ENCODE measurements at regions not wholly inside any gene's neighbourhood (a gene's known extent, or its start where the extent isn't known, plus 50 kb on each side); places are given as distances from the start of the nearest gene placed in this dataset.

DNA sequence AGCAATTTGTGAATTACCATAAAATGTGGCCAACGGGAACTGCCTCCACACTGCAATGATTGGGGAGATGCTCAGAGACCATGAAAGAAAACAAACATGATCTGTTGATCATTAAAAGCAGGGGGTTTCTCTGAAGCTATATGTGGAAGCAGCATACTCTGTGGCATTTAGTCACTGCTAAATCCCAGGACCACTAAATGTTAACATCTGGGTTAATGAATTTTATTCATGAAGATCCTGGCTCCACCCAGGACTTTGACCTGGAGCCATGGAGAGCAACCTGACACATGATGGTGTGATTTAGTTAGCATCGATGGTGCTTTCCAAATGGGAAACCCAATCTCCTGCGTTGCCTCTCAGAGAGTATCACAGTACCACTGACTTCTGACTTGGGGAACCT lies 497.8 kb downstream of the AGTPBP1 start:
- Histone ChIP-seq H3K9me3 (peaks cover 0 to 9% of the 10 kb centered on the region in 2 donors), H3K27ac (no peak overlapping the region), H3K36me3 (no peaks in the 10 kb centered on the region), H3K27me3 (no peaks in the 10 kb centered on the region), H3K4me1 (peaks cover 0 to 3% of the 10 kb centered on the region in 2 donors), H3K4me3 (no peak overlapping the region)
- intact Hi-C loops (cut with DNase I; ENCODE audit: low total_unique reads), result no loop called here
- TF ChIP-seq, protein P1, sequence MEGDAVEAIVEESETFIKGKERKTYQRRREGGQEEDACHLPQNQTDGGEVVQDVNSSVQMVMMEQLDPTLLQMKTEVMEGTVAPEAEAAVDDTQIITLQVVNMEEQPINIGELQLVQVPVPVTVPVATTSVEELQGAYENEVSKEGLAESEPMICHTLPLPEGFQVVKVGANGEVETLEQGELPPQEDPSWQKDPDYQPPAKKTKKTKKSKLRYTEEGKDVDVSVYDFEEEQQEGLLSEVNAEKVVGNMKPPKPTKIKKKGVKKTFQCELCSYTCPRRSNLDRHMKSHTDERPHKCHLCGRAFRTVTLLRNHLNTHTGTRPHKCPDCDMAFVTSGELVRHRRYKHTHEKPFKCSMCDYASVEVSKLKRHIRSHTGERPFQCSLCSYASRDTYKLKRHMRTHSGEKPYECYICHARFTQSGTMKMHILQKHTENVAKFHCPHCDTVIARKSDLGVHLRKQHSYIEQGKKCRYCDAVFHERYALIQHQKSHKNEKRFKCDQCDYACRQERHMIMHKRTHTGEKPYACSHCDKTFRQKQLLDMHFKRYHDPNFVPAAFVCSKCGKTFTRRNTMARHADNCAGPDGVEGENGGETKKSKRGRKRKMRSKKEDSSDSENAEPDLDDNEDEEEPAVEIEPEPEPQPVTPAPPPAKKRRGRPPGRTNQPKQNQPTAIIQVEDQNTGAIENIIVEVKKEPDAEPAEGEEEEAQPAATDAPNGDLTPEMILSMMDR (IDR thresholded peaks at IDR 0.05), result no peak
- no peak for TF ChIP-seq POLR2AphosphoS5 (IDR thresholded peaks at IDR 0.05)
- TF ChIP-seq POLR2A (IDR thresholded peaks at IDR 0.05), result no peak
- DNase-seq (ENCODE audit: low spot score in 2 of 2), result no peak

DNA sequence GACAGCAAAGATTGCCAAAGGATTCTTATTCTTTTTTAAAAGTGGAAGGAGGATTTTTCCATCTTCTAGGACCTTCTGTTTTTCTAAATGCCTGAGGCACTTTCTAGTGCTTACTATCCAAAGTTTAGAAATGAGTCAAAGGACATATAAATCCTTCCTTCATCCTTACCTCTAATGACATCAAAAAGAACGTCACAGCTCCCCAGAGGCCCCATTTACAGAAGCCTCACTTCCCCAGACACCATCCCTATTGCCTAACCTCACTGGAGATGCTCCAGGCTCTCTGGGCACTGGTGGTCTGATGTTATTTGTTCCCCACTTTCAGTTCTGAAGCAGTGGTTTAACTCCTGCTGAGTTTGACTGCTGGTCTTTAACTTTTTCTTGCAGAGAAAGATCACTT lies 504.3 kb downstream of the AGTPBP1 start:
- no peak overlapping the region for H3K27ac ChIP-seq
- no peak overlapping the region for H3K4me3 ChIP-seq
- H3K4me1 ChIP-seq, result no peaks in the 10 kb centered on the region
- TF ChIP-seq, protein P1 (IDR thresholded peaks at IDR 0.05), result no peak
- TF ChIP-seq POLR2A (IDR thresholded peaks at IDR 0.05) (no peak), POLR2AphosphoS5 (IDR thresholded peaks at IDR 0.05) (no peak)
- no peak for DNase-seq (ENCODE audit: low spot score in 2 of 2)
- H3K27me3 ChIP-seq, result no peaks in the 10 kb centered on the region
- no peaks in the 10 kb centered on the region for H3K36me3 ChIP-seq
- H3K9me3 ChIP-seq, result peaks cover 0 to 9% of the 10 kb centered on the region in 2 donors
- intact Hi-C loops (cut with DNase I; ENCODE audit: low total_unique reads), result no loop called here

DNA sequence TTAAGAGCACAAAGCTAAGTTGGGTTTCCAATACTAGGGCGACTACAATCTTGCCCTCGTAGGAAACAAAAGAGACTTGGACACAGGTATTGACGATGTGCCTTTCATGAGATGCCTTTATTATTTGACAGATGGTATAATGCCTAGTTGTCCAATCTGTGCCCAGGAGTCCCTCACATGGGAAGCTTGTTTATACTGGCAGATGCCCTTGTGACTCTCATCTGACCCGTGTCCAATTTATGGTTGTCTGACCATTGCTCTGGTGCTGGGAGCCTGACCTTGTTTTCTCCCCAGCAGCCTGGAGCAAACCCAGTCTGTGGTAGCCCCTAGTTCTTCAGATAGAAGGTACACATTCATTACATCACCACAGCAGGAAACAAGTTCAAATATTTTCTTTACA lies 511.7 kb downstream of the AGTPBP1 start:
- H3K4me3 ChIP-seq, result no peak overlapping the region
- intact Hi-C loops (cut with DNase I; ENCODE audit: low total_unique reads), result no loop called here
- no peaks in the 10 kb centered on the region for H3K27me3 ChIP-seq
- H3K36me3 ChIP-seq, result no peaks in the 10 kb centered on the region
- TF ChIP-seq, protein P1 (IDR thresholded peaks at IDR 0.05), result no peak
- TF ChIP-seq POLR2AphosphoS5 (IDR thresholded peaks at IDR 0.05), result no peak
- TF ChIP-seq POLR2A (IDR thresholded peaks at IDR 0.05), result no peak
- no peaks in the 10 kb centered on the region for H3K4me1 ChIP-seq
- H3K27ac ChIP-seq, result no peak overlapping the region
- DNase-seq (ENCODE audit: low spot score in 2 of 2), result no peak
- no peaks in the 10 kb centered on the region for H3K9me3 ChIP-seq

DNA sequence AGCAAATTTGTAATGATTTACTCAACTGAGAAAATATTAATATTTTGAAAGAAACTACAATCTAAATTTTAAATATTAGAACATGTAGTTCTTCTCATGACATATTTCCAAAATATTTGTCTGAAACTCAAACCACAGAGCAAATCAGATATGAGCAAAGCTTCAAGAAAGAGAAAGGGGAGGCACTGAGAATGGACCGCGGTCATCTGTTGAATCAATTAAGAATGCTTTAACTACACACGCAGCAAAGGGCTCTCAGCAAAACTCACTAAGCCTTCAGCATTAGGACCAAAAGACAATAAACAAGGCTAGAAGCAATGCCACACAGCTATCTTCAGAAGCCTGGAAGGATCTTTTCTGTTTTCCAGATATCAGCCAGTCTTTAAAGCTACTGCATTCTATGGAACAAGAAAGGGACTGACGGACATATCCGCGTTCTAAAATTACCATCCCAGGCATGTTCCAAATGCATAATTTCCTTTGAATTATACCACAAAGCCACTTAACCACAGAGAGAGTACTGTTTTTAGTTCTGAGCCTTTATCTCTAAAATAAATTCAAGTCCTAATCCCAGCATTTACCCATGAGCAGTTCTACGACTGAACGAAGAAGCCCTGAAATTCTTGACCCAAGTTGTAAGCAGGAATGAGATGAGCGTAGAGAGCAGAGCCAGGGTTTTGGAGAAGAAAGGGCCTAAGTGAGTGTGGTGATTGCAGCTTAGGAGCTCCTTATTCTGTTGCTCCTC lies 513.5 kb downstream of the AGTPBP1 start:
- intact Hi-C loops (cut with DNase I; ENCODE audit: low total_unique reads), result no loop called here
- DNase-seq (ENCODE audit: low spot score in 2 of 2), result no peak
- Histone ChIP-seq H3K9me3 (no peaks in the 10 kb centered on the region), H3K27ac (no peak overlapping the region), H3K36me3 (no peaks in the 10 kb centered on the region), H3K4me1 (no peaks in the 10 kb centered on the region), H3K27me3 (no peaks in the 10 kb centered on the region), H3K4me3 (no peak overlapping the region)
- TF ChIP-seq, protein P1 (IDR thresholded peaks at IDR 0.05), result no peak
- TF ChIP-seq POLR2AphosphoS5 (IDR thresholded peaks at IDR 0.05) (no peak), POLR2A (IDR thresholded peaks at IDR 0.05) (no peak)

GRCh38 chr9:85225180-85225579 lies 516.6 kb downstream of the AGTPBP1 start:
- intact Hi-C loops (cut with DNase I; ENCODE audit: low total_unique reads), result no loop called here
- no peaks in the 10 kb centered on the region for H3K4me1 ChIP-seq
- TF ChIP-seq, protein P1 (IDR thresholded peaks at IDR 0.05), result no peak
- TF ChIP-seq POLR2A (IDR thresholded peaks at IDR 0.05) (no peak), POLR2AphosphoS5 (IDR thresholded peaks at IDR 0.05) (no peak)
- no peaks in the 10 kb centered on the region for H3K36me3 ChIP-seq
- no peak overlapping the region for H3K27ac ChIP-seq
- no peak for DNase-seq (ENCODE audit: low spot score in 2 of 2)
- no peaks in the 10 kb centered on the region for H3K27me3 ChIP-seq
- no peak overlapping the region for H3K4me3 ChIP-seq
- no peaks in the 10 kb centered on the region for H3K9me3 ChIP-seq

Data from breast epithelium (tissue), 4 donors.